ENCODE measurements at regions not wholly inside any gene's neighbourhood (a gene's known extent, or its start where the extent isn't known, plus 50 kb on each side); places are given as distances from the start of the nearest gene placed in this dataset.

DNA sequence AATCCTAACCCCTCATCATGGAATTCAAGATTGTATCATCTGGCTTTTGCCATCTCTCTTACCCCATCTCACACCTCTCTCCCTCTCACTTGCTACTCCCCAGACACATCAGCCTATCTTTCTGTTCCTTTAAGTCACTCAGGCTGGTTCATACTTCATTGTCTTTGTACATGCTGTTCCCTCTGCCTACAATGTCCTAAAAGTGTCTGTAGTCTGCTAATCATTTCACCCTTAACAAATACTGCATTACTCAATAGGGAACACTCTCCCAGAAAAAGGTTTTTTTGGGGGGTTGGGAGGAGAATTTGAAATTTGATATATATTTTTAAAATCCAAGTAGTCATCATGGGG is 146.2 kb upstream of the KLF7 start:
- TF ChIP-seq, protein P1, sequence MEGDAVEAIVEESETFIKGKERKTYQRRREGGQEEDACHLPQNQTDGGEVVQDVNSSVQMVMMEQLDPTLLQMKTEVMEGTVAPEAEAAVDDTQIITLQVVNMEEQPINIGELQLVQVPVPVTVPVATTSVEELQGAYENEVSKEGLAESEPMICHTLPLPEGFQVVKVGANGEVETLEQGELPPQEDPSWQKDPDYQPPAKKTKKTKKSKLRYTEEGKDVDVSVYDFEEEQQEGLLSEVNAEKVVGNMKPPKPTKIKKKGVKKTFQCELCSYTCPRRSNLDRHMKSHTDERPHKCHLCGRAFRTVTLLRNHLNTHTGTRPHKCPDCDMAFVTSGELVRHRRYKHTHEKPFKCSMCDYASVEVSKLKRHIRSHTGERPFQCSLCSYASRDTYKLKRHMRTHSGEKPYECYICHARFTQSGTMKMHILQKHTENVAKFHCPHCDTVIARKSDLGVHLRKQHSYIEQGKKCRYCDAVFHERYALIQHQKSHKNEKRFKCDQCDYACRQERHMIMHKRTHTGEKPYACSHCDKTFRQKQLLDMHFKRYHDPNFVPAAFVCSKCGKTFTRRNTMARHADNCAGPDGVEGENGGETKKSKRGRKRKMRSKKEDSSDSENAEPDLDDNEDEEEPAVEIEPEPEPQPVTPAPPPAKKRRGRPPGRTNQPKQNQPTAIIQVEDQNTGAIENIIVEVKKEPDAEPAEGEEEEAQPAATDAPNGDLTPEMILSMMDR (IDR thresholded peaks at IDR 0.05), result no peak
- TF ChIP-seq POLR2AphosphoS5 (IDR thresholded peaks at IDR 0.05), result no peak

Measured in breast epithelium (tissue), 3 donors.